ENCODE measurements at regions not wholly inside any gene's neighbourhood (a gene's known extent, or its start where the extent isn't known, plus 50 kb on each side); places are given as distances from the start of the nearest gene placed in this dataset.

- no peak for DNase-seq (ENCODE audit: low spot score)
- Histone ChIP-seq H4K20me1 (ENCODE audit: low read depth) (no peaks in the 10 kb centered on the region), H3K27ac (no peak overlapping the region), H3K4me1 (peaks cover 10% of the 10 kb centered on the region), H3K4me3 (no peak overlapping the region), H3F3A (ENCODE audit: low read depth) (no peaks in the 10 kb centered on the region), H3K27me3 (no peaks in the 10 kb centered on the region), H3K36me3 (no peaks in the 10 kb centered on the region), H3K9me3 (ENCODE audit: low read depth) (peaks cover 9% of the 10 kb centered on the region), H2AFZ (replicated peaks) (peak overlapping the region; percentile 13), H3K4me2 (no peak overlapping the region), H3K9ac (no peak overlapping the region), H3K79me2 (ENCODE audit: low read depth) (no peaks in the 10 kb centered on the region)
- no peak overlapping the region for H3K27ac Mint-ChIP-seq
- peaks cover 2% of the 10 kb centered on the region for H3K4me1 Mint-ChIP-seq
- H3K4me3 Mint-ChIP-seq = no peak overlapping the region
- TF ChIP-seq CTCF (IDR thresholded peaks at IDR 0.05) = no peak
- TF ChIP-seq EZH2 (IDR thresholded peaks at IDR 0.05) = no peak
- TF ChIP-seq EZH2phosphoT487 (IDR thresholded peaks at IDR 0.05) = no peak
- H3K9me3 Mint-ChIP-seq = peaks cover 15% of the 10 kb centered on the region
- H3K27me3 Mint-ChIP-seq (ENCODE audit: insufficient read depth, low read depth) = peaks cover 5% of the 10 kb centered on the region
- H3K36me3 Mint-ChIP-seq = no peaks in the 10 kb centered on the region
Measured at GRCh38 chr4:152258804-152259708, 276.8 kb downstream of the FBXW7 start.

GRCh38 chr4:152258391-152258790 is 277.5 kb downstream of the FBXW7 start:
- Histone ChIP-seq H3K27me3 (no peaks in the 10 kb centered on the region), H3K4me3 (no peak overlapping the region), H3K36me3 (no peaks in the 10 kb centered on the region), H3K9me3 (ENCODE audit: low read depth) (peaks cover 9% of the 10 kb centered on the region), H2AFZ (replicated peaks) (no peak overlapping the region), H3K4me1 (peaks cover 10% of the 10 kb centered on the region), H3F3A (ENCODE audit: low read depth) (no peaks in the 10 kb centered on the region), H3K9ac (no peak overlapping the region), H4K20me1 (ENCODE audit: low read depth) (no peaks in the 10 kb centered on the region), H3K79me2 (ENCODE audit: low read depth) (no peaks in the 10 kb centered on the region), H3K27ac (no peak overlapping the region), H3K4me2 (no peak overlapping the region)
- no peak overlapping the region for H3K4me3 Mint-ChIP-seq
- no peaks in the 10 kb centered on the region for H3K36me3 Mint-ChIP-seq
- peaks cover 5% of the 10 kb centered on the region for H3K27me3 Mint-ChIP-seq (ENCODE audit: insufficient read depth, low read depth)
- H3K27ac Mint-ChIP-seq = no peak overlapping the region
- TF ChIP-seq EZH2 (IDR thresholded peaks at IDR 0.05) = no peak
- no peak for TF ChIP-seq EZH2phosphoT487 (IDR thresholded peaks at IDR 0.05)
- TF ChIP-seq CTCF (IDR thresholded peaks at IDR 0.05) = no peak
- DNase-seq (ENCODE audit: low spot score) = no peak
- peaks cover 2% of the 10 kb centered on the region for H3K4me1 Mint-ChIP-seq
- peaks cover 15% of the 10 kb centered on the region for H3K9me3 Mint-ChIP-seq

GRCh38 chr4:152257601-152258066 is 278.3 kb downstream of the FBXW7 start:
- peaks cover 5% of the 10 kb centered on the region for H3K27me3 Mint-ChIP-seq (ENCODE audit: insufficient read depth, low read depth)
- no peaks in the 10 kb centered on the region for H3K27me3 ChIP-seq
- no peaks in the 10 kb centered on the region for H4K20me1 ChIP-seq (ENCODE audit: low read depth)
- no peak overlapping the region for H3K4me3 ChIP-seq
- H2AFZ ChIP-seq (replicated peaks) = peak overlapping the region; percentile 13
- H3K9ac ChIP-seq = no peak overlapping the region
- H3K27ac ChIP-seq = no peak overlapping the region
- TF ChIP-seq EZH2phosphoT487 (IDR thresholded peaks at IDR 0.05) (no peak), CTCF (IDR thresholded peaks at IDR 0.05) (no peak), EZH2 (IDR thresholded peaks at IDR 0.05) (no peak)
- peaks cover 9% of the 10 kb centered on the region for H3K9me3 ChIP-seq (ENCODE audit: low read depth)
- H3K4me2 ChIP-seq = no peak overlapping the region
- H3K4me1 Mint-ChIP-seq = peaks cover 2% of the 10 kb centered on the region
- no peaks in the 10 kb centered on the region for H3F3A ChIP-seq (ENCODE audit: low read depth)
- no peak overlapping the region for H3K4me3 Mint-ChIP-seq
- peak; percentile 49 for DNase-seq (ENCODE audit: low spot score)
- H3K36me3 Mint-ChIP-seq = no peaks in the 10 kb centered on the region
- H3K27ac Mint-ChIP-seq = no peak overlapping the region
- peaks cover 15% of the 10 kb centered on the region for H3K9me3 Mint-ChIP-seq
- H3K4me1 ChIP-seq = peaks cover 10% of the 10 kb centered on the region
- no peaks in the 10 kb centered on the region for H3K36me3 ChIP-seq
- no peaks in the 10 kb centered on the region for H3K79me2 ChIP-seq (ENCODE audit: low read depth)
